ENCODE measurements at regions not wholly inside any gene's neighbourhood (a gene's known extent, or its start where the extent isn't known, plus 50 kb on each side); places are given as distances from the start of the nearest gene placed in this dataset.

GRCh38 chr2:187799601-187800000, 245.4 kb upstream of the TFPI start:
- no peak overlapping the region for H3K4me2 ChIP-seq (ENCODE audit: insufficient read depth in 1 of 2, low read depth in 2 of 2, low read length in 2 of 2)
- H4K5ac ChIP-seq (ENCODE audit: insufficient read length, low read depth, low read length), result no peak overlapping the region
- no peak overlapping the region for H2BK15ac ChIP-seq (ENCODE audit: low read length)
- 0 out of 8 replicates have a peak, but pooled peaks cover 0 to 2% (median 0%) of the 10 kb centered on the region in 4 experiments for H3K36me3 ChIP-seq (ENCODE audit: control insufficient read depth in 2 of 4, insufficient read depth in 4 of 4, low read length in 3 of 4)
- CTCF ChIA-PET (ENCODE audit: partially characterized antibody), result interaction anchor here (0.6 to 1.6 kb wide), 3 partner anchors 140 to 300 kb away, joined by 4 to 7 read pairs (median 4); no protein-coding TSS in a partner anchor
- 94% methylated on average over 5 of the region's 5 CpGs; no CpG with 5 or more reads in 1 of the 2 experiments for WGBS, 2 experiments (ENCODE audit: extremely low coverage in 1 of 2, insufficient coverage in 1 of 2, insufficient read length in 1 of 2, insufficient replicate concordance in 2 of 2, low coverage in 1 of 2, low lambda C conversion rate in 2 of 2, missing lambda C conversion rate in 1 of 2)
- H3K79me2 ChIP-seq (ENCODE audit: control insufficient read depth in 1 of 2, insufficient read depth in 2 of 2, low read length in 2 of 2), result no peaks in the 10 kb centered on the region
- DNase-seq (ENCODE audit: low read depth in 1 of 2, low spot score in 2 of 2), result no peak
- H4K8ac ChIP-seq (ENCODE audit: extremely low read depth, insufficient read depth, low read length), result no peak overlapping the region
- no peak overlapping the region for H3K4ac ChIP-seq (replicated peaks; ENCODE audit: insufficient read length, low read depth, low read length)
- no peak overlapping the region for H3K9ac ChIP-seq (replicated peaks in 1 of 4; ENCODE audit: extremely low read depth in 1 of 4, low read depth in 3 of 4, low read length in 3 of 4)
- H3K23me2 ChIP-seq (ENCODE audit: low read depth, low read length), result no peaks in the 10 kb centered on the region
- H3K27me3 ChIP-seq (replicated peaks in 1 of 4; ENCODE audit: control insufficient read depth in 3 of 4, extremely low read depth in 1 of 4, insufficient read depth in 3 of 4, low read length in 3 of 4), result no peaks in the 10 kb centered on the region
- no peak overlapping the region for H2AFZ ChIP-seq (ENCODE audit: low read length)
- no peak overlapping the region for H4K91ac ChIP-seq (replicated peaks; ENCODE audit: insufficient read length, low read length)
- H2BK12ac ChIP-seq (ENCODE audit: low read depth, low read length), result no peak overlapping the region
- H2BK120ac ChIP-seq (replicated peaks; ENCODE audit: low read depth, low read length), result no peak overlapping the region
- H3K27ac ChIP-seq (ENCODE audit: low read depth, low read length), result no peak overlapping the region
- no peaks in the 10 kb centered on the region; a peak in 1 of 4 replicates for H3K9me3 ChIP-seq (ENCODE audit: insufficient read depth in 2 of 2, low read depth in 1 of 2, low read length in 1 of 2)
- no peaks in the 10 kb centered on the region for H3K4me1 ChIP-seq (replicated peaks in 1 of 4; ENCODE audit: control insufficient read depth in 3 of 4, insufficient read depth in 4 of 4, low read length in 3 of 4)
- POLR2A ChIA-PET (ENCODE audit: partially characterized antibody), result no interaction called here
- no peak overlapping the region for H2BK20ac ChIP-seq (ENCODE audit: low read length)
- H3K18ac ChIP-seq (ENCODE audit: extremely low read depth, low read length), result no peak overlapping the region
- H3K14ac ChIP-seq (ENCODE audit: insufficient read length), result no peak overlapping the region
- no peak for FAIRE-seq
- no peak overlapping the region for H3K56ac ChIP-seq (replicated peaks; ENCODE audit: insufficient read length, low read depth, low read length)
- H2AK5ac ChIP-seq (ENCODE audit: low read depth, low read length), result no peak overlapping the region
- H3K79me1 ChIP-seq (ENCODE audit: low read depth, low read length), result no peaks in the 10 kb centered on the region
- H3K23ac ChIP-seq (ENCODE audit: insufficient read length), result no peak overlapping the region
- H4K20me1 ChIP-seq (replicated peaks in 1 of 2; ENCODE audit: control insufficient read depth in 1 of 2, insufficient read depth in 2 of 2, low read length in 2 of 2), result no peaks in the 10 kb centered on the region
- no peak overlapping the region for H3K4me3 ChIP-seq (ENCODE audit: extremely low read depth in 1 of 4, insufficient read depth in 2 of 4, low read depth in 3 of 4, low read length in 4 of 4)
- H2BK5ac ChIP-seq (ENCODE audit: low read depth, low read length), result no peak overlapping the region
- TF ChIP-seq SUZ12 (IDR thresholded peaks at IDR 0.05; ENCODE audit: low read length) (no peak), EZH2 (IDR thresholded peaks at IDR 0.05; ENCODE audit: low read depth, low read length, severe bottlenecking) (no peak), SIN3A (conservative IDR thresholded peaks at IDR 0.05 in 1 of 2, IDR thresholded peaks at IDR 0.05 in 1 of 2; ENCODE audit: low read depth in 1 of 2, low read length in 2 of 2) (no peak), BACH1 (IDR thresholded peaks at IDR 0.05; ENCODE audit: low read length) (no peak), SRF (IDR thresholded peaks at IDR 0.05; ENCODE audit: low read depth, low read length) (no peak), JUN (IDR thresholded peaks at IDR 0.05; ENCODE audit: low read depth, low read length) (no peak), ASH2L (IDR thresholded peaks at IDR 0.05; ENCODE audit: low read length) (no peak), RBBP5 (IDR thresholded peaks at IDR 0.05; ENCODE audit: borderline replicate concordance, low read depth, low read length) (no peak), KDM5A (IDR thresholded peaks at IDR 0.05; ENCODE audit: low read length) (no peak), ATF3 (IDR thresholded peaks at IDR 0.05; ENCODE audit: insufficient read depth, low read depth, low read length) (no peak), CREB1 (IDR thresholded peaks at IDR 0.05) (no peak), JUND (IDR thresholded peaks at IDR 0.05; ENCODE audit: low read length) (no peak), BCL11A (IDR thresholded peaks at IDR 0.05; ENCODE audit: low read depth in 2 of 2, low read length in 2 of 2) (no peak)

All from H1 (cell line).